A549 (cell line): ENCODE measurements at regions not wholly inside any gene's neighbourhood (a gene's known extent, or its start where the extent isn't known, plus 50 kb on each side); places are given as distances from the start of the nearest gene placed in this dataset.

ENCODE experiments used
- BHLHE40 ChIP-seq: IDR thresholded peaks from 2 replicates; pipeline ENCODE4 v1.6.1; 2012; ENCODE audit warnings: low read depth, low read length, inconsistent platforms
- FOSL2 ChIP-seq, 2 experiments: fragments of 450-650 bp in 1 of 2; fragments of >200 bp in 1 of 2; sonication (Bioruptor Twin) in 1 of 2; formaldehyde crosslinking; IDR thresholded peaks; 2 replicates each; pipeline versions ENCODE4 v1.5.0 to v1.6.1; 2016 to 2020; ENCODE audit warnings: mild to moderate bottlenecking in 1 of 2, moderate library complexity in 1 of 2
- KDM5A ChIP-seq: fragments of 200-600 bp; sonication (generic); IDR thresholded peaks from 2 replicates; pipeline ENCODE4 v1.6.1; 2016; ENCODE audit warnings: antibody characterized with exemption, mild to moderate bottlenecking

GRCh38 chr2:42852798-42853197, 60.4 kb upstream of the HAAO start:
- TF ChIP-seq FOSL2 (IDR thresholded peaks at IDR 0.05) (no peak), FOSL2 (CRISPR knock-in tag; IDR thresholded peaks at IDR 0.05) (no peak), KDM5A (no peak), BHLHE40 (no peak)
